Ovary (tissue), 7 donors: ENCODE measurements at regions not wholly inside any gene's neighbourhood (a gene's known extent, or its start where the extent isn't known, plus 50 kb on each side); places are given as distances from the start of the nearest gene placed in this dataset.

ENCODE experiments used
- DNase-seq, 5 donors: peaks; one replicate each; pipeline ENCODE4 v3.0.0-alpha.2; 2019 to 2020
- H3K27ac ChIP-seq, 2 donors: fragments of 200-600 bp; one replicate each; pipeline versions ENCODE4 v1.5.1 to v1.8.0; 2019 to 2022
- H3K27me3 ChIP-seq: fragments of 200-600 bp; one replicate; pipeline ENCODE4 v1.8.0; 2022
- H3K36me3 ChIP-seq: fragments of 200-600 bp; sonication (generic); one replicate; pipeline ENCODE4 v1.5.1; 2019
- H3K4me1 ChIP-seq: one replicate; pipeline ENCODE4 v1.8.1; 2013; ENCODE audit warnings: mild to moderate bottlenecking, moderate library complexity; ENCODE audit not compliant: insufficient read depth
- H3K4me3 ChIP-seq: fragments of 200-600 bp; sonication (generic); one replicate; pipeline ENCODE4 v1.5.1; 2017
- H3K9me3 ChIP-seq, 2 donors: fragments of 200-600 bp in 1 of 2; sonication (generic) in 1 of 2; one replicate each; pipeline versions ENCODE4 v1.5.1 to v1.8.1; 2013 to 2019; ENCODE audit warnings: mild to moderate bottlenecking in 1 of 2, moderate library complexity in 1 of 2
- EP300 ChIP-seq: sonication (generic); formaldehyde crosslinking; IDR thresholded peaks from one replicate; pipeline ENCODE4 v1.6.1; 2017; ENCODE audit warnings: antibody characterized with exemption
- POLR2A ChIP-seq: fragments of 450-650 bp; IDR thresholded peaks from one replicate; pipeline ENCODE4 v1.6.1; 2017; ENCODE audit warnings: antibody characterized with exemption, mild to moderate bottlenecking, moderate library complexity
- WGBS, 3 donors: extraction: QIAGEN DNeasy Blood & Tissue Kit in 1 of 3; methylation state at CpG; one replicate each; pipeline versions ENCODE4 v1.1.5 to v1.1.7; 2013 to 2017; 5-methylcytosine and 5-hydroxymethylcytosine counted together
- intact Hi-C, 4 donors: fragments of 100-400 bp; cut with DNase I; formaldehyde crosslinking; loops; one replicate each; pipeline versions ENCODE4 v1.11.0 to v1.15.1; 2022 to 2023
- TF ChIP-seq, protein P1 (sequence below), 3 donors: fragments of 450-650 bp in 2 of 3; fragments of 200-600 bp in 1 of 3; IDR thresholded peaks; one replicate each; pipeline versions ENCODE4 v1.5.1 to v1.8.0; 2016 to 2022; ENCODE audit warnings: antibody characterized with exemption in 3 of 3, mild to moderate bottlenecking in 1 of 3
- donor health status: DM: no; HTN: no; CAD: no; lungs with moderate emphysema.
- donor health status: DM: no; HTN: no; CAD: no.
- donor health status: Bipolar disorder and iron deficiency.
- donor health status: DM: no; HTN: no; CAD: no.
- donor health status: DM: yes; HTN: yes; CAD: no.

DNA sequence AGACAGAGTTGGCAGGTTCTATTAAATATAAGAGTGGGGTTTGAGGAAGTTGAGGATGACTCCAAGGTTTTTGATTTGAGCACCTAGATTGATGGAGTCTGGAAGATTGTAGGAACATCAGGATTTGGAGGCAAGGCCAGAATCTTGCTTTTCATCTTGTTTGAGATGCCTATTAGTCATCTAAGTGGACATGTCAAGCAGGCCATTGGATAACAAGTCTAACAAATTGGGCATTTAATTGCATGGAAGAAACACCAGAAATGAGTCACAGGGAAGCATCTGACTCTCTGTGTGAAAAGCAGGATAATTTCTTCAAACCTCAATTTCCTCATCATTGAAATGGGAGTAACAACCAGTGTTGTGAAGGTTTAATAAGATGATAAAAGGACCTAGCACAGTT lies 53.3 kb upstream of the ARL15 start:
- TF ChIP-seq POLR2A (no peak), EP300 (no peak)
- TF ChIP-seq, protein P1, sequence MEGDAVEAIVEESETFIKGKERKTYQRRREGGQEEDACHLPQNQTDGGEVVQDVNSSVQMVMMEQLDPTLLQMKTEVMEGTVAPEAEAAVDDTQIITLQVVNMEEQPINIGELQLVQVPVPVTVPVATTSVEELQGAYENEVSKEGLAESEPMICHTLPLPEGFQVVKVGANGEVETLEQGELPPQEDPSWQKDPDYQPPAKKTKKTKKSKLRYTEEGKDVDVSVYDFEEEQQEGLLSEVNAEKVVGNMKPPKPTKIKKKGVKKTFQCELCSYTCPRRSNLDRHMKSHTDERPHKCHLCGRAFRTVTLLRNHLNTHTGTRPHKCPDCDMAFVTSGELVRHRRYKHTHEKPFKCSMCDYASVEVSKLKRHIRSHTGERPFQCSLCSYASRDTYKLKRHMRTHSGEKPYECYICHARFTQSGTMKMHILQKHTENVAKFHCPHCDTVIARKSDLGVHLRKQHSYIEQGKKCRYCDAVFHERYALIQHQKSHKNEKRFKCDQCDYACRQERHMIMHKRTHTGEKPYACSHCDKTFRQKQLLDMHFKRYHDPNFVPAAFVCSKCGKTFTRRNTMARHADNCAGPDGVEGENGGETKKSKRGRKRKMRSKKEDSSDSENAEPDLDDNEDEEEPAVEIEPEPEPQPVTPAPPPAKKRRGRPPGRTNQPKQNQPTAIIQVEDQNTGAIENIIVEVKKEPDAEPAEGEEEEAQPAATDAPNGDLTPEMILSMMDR (IDR thresholded peaks at IDR 0.05): no peak
- H3K4me3 ChIP-seq: no peak overlapping the region
- H3K4me1 ChIP-seq: peaks cover 2% of the 10 kb centered on the region
- no peak overlapping the region for H3K27ac ChIP-seq
- H3K9me3 ChIP-seq: no peaks in the 10 kb centered on the region
- no peaks in the 10 kb centered on the region for H3K27me3 ChIP-seq
- intact Hi-C loops: no loop called here
- H3K36me3 ChIP-seq: no peaks in the 10 kb centered on the region
- no peak for DNase-seq

DNA sequence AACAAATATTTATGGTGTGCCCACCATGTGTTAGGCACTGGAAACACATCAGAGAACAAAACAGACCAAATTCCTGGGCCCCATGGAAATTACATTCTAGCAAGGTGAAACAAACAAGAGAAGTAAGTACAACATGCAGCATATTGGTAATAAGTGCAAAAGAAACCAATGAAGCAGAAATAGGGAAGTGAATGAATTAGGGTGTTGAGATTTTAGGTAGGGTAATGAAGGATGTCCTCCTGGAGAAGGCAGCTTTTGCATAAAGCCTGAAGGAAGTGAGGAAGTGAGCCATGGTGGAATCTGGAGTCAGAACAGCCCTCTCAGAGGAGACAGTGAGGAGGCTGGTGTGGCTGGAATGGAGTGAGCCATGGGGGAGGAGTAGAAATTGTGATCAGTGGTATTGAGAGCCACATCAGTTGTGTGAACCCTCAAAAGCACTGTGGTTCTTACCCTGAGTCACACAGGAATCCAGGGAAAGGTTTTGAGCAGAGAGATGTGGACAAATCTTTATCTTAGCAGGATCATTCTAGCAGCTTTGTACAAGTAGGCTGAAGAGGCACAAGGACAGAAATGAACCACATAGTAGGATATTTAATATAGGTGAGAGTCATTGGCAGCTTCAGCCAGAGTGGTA lies 52.7 kb upstream of the ARL15 start:
- TF ChIP-seq POLR2A (no peak), EP300 (no peak)
- TF ChIP-seq, protein P1 (IDR thresholded peaks at IDR 0.05): no peak
- H3K4me3 ChIP-seq: no peak overlapping the region
- no peak for DNase-seq
- no peaks in the 10 kb centered on the region for H3K9me3 ChIP-seq
- H3K27ac ChIP-seq: no peak overlapping the region
- no peaks in the 10 kb centered on the region for H3K36me3 ChIP-seq
- H3K27me3 ChIP-seq: no peaks in the 10 kb centered on the region
- peaks cover 2% of the 10 kb centered on the region for H3K4me1 ChIP-seq
- intact Hi-C loops: no loop called here

DNA sequence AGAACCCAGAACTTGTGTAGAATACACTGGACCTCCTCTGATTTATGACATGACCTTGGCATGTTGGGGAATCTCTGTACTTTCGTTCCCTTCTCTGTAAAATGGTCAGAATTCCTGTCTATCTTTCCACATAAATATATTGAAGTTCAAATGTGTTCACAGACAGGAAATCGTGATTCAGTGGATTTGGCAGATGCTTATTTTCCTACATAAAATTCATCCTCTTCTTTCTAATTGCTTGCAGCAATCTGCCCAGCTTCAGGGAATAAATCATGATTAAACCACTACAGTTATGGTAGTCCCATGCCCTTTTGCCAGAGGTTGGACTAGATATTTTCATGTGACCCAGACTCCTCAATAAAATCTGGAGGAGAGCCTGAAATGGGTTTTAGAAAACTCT lies 52.1 kb upstream of the ARL15 start:
- Histone ChIP-seq H3K9me3 (no peaks in the 10 kb centered on the region), H3K4me1 (peaks cover 2% of the 10 kb centered on the region), H3K27ac (no peak overlapping the region), H3K36me3 (no peaks in the 10 kb centered on the region), H3K4me3 (no peak overlapping the region), H3K27me3 (no peaks in the 10 kb centered on the region)
- DNase-seq: no peak
- intact Hi-C loops: no loop called here
- 32 to 38% (median 34%) methylated on average over 2 of the region's 2 CpGs for WGBS, 3 donors
- no peak for TF ChIP-seq EP300
- TF ChIP-seq, protein P1 (IDR thresholded peaks at IDR 0.05): no peak
- no peak for TF ChIP-seq POLR2A

DNA sequence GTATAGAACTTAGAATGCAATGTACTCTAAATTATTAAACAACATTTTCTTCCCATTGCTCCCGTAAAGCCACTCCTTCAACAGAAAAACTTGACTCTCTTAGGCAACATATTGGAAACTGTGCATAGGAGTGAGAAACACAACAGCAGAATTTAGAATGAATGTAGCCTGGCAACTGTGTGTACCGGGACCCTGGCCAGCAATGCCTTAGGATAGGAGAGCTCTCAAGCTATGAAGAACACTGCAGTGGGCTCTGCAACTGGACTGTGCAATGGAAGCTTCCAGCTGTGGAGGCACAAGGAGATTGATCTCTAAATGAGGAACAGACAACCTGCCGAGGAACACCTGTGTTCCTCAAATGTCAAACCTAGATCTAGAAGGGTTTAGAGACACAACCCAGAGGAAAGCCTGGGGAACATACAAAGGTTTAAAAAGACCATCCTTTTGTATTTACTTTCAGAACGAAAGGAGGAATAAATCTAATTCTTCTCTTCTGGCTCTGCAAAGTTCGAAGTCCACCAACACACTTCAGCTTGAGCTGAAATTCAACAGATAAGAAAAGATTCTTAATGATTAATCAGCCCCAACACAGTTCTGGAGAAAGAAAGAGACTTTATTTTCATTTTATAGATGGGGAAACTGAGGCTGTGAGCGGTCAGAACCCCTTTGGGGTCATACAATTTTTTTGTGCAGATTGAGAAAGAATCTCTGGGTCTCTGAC lies 51.5 kb upstream of the ARL15 start:
- TF ChIP-seq EP300: no peak
- TF ChIP-seq, protein P1 (IDR thresholded peaks at IDR 0.05): no peak
- peak in 4 of 5 donors; percentile 21 to 60 (median 33) for DNase-seq
- WGBS, 3 donors: 60 to 68% (median 63%) methylated on average over 6 of the region's 6 CpGs
- no peak overlapping the region for H3K4me3 ChIP-seq
- no peaks in the 10 kb centered on the region for H3K36me3 ChIP-seq
- no peak overlapping the region for H3K27ac ChIP-seq
- H3K4me1 ChIP-seq: peaks cover 2% of the 10 kb centered on the region
- intact Hi-C loops: no loop called here
- H3K9me3 ChIP-seq: no peaks in the 10 kb centered on the region
- H3K27me3 ChIP-seq: no peaks in the 10 kb centered on the region
